Dermis microvascular lymphatic vessel endothelial cell (primary cell): ENCODE measurements at regions not wholly inside any gene's neighbourhood (a gene's known extent, or its start where the extent isn't known, plus 50 kb on each side); places are given as distances from the start of the nearest gene placed in this dataset.

Experiments
- DNase-seq, 2 donors: peaks; one replicate each; pipeline versions ENCODE4 v3.0.0 to v3.0.0-alpha.2; 2010; ENCODE audit warnings: low read depth in 2 of 2

- peak; percentile 75 to 79 for DNase-seq
Observed at GRCh38 chr2:181770150-181770549, 89.8 kb upstream of the NEUROD1 start.

GRCh38 chr2:181771356-181771755 lies 91.0 kb upstream of the NEUROD1 start:
- DNase-seq: no peak

GRCh38 chr2:181772334-181772733 lies 92.0 kb upstream of the NEUROD1 start:
- no peak for DNase-seq

GRCh38 chr2:181772777-181773176 lies 92.5 kb upstream of the NEUROD1 start:
- no peak for DNase-seq

GRCh38 chr2:181774685-181775084 lies 94.4 kb upstream of the NEUROD1 start:
- peak in 1 of 2 donors; percentile 25 for DNase-seq

- peak; percentile 52 to 81 for DNase-seq
Observed at GRCh38 chr2:181776336-181776735, 96.0 kb upstream of the NEUROD1 start.

GRCh38 chr2:181777734-181778133 lies 97.4 kb upstream of the NEUROD1 start:
- no peak for DNase-seq

GRCh38 chr2:181778621-181779201 lies 98.4 kb upstream of the NEUROD1 start:
- DNase-seq: no peak

GRCh38 chr2:181779288-181780021 lies 99.1 kb upstream of the NEUROD1 start:
- peak in 1 of 2 donors; percentile 67 for DNase-seq

- peak in 1 of 2 donors; percentile 51 for DNase-seq
Observed at GRCh38 chr2:181780047-181780651, 99.8 kb upstream of the NEUROD1 start.

GRCh38 chr2:181780657-181781056 lies 100.3 kb upstream of the NEUROD1 start:
- DNase-seq: no peak

GRCh38 chr2:181781078-181781786 lies 100.9 kb upstream of the NEUROD1 start:
- no peak for DNase-seq

GRCh38 chr2:181782660-181783059 lies 102.3 kb upstream of the NEUROD1 start:
- no peak for DNase-seq

- DNase-seq: peak in 1 of 2 donors; percentile 45
Observed at GRCh38 chr2:181784556-181784955, 104.2 kb upstream of the NEUROD1 start.

GRCh38 chr2:181785691-181786344 lies 105.5 kb upstream of the NEUROD1 start:
- no peak for DNase-seq

- DNase-seq: no peak
Observed at GRCh38 chr2:181786371-181787228, 104.9 kb upstream of the ITPRID2 start.

GRCh38 chr2:181787310-181788048 lies 104.1 kb upstream of the ITPRID2 start:
- peak in 1 of 2 donors; percentile 62 for DNase-seq

- no peak for DNase-seq
Observed at GRCh38 chr2:181788897-181789555, 102.5 kb upstream of the ITPRID2 start.

GRCh38 chr2:181789827-181790448 lies 101.6 kb upstream of the ITPRID2 start:
- no peak for DNase-seq
